Activated naive CD4-positive, alpha-beta T cell treated with anti-CD3 and anti-CD28 coated beads, Interleukin-2, amount 50 U/mL, for 72 hours (primary cell): ENCODE measurements at regions not wholly inside any gene's neighbourhood (a gene's known extent, or its start where the extent isn't known, plus 50 kb on each side); places are given as distances from the start of the nearest gene placed in this dataset.

Experiments used
- ATAC-seq, 2 donors: fragments of 150-1000 bp; cut with Tn5 transposase; 2 replicates each; pipeline ENCODE4 v1.10.0; 2021; ENCODE audit warnings: mild to moderate bottlenecking in 2 of 2, moderate library complexity in 2 of 2
- DNase-seq, 2 donors: peaks; one replicate each; pipeline ENCODE4 v3.0.0; 2021 to 2022; ENCODE audit warnings: low spot score in 2 of 2
- H3K27ac Mint-ChIP-seq, 2 donors: one replicate each; pipeline ENCODE4 v1.8.0; 2022; ENCODE audit warnings: mild to moderate bottlenecking in 2 of 2, mixed read lengths in 2 of 2
- H3K36me3 Mint-ChIP-seq, 2 donors: one replicate each; pipeline ENCODE4 v1.8.0; 2022; ENCODE audit warnings: mixed read lengths in 2 of 2
- H3K9me3 Mint-ChIP-seq, 2 donors: one replicate each; pipeline ENCODE4 v1.8.0; 2022; ENCODE audit warnings: mixed read lengths in 2 of 2

- ATAC-seq (no peak), DNase-seq (no peak)
- Mint-ChIP-seq H3K27ac (no peak overlapping the region), H3K36me3 (no peaks in the 10 kb centered on the region), H3K9me3 (no peaks in the 10 kb centered on the region)
Measured at GRCh38 chr5:32506799-32507198, 62.3 kb upstream of the ZFR start.

DNA sequence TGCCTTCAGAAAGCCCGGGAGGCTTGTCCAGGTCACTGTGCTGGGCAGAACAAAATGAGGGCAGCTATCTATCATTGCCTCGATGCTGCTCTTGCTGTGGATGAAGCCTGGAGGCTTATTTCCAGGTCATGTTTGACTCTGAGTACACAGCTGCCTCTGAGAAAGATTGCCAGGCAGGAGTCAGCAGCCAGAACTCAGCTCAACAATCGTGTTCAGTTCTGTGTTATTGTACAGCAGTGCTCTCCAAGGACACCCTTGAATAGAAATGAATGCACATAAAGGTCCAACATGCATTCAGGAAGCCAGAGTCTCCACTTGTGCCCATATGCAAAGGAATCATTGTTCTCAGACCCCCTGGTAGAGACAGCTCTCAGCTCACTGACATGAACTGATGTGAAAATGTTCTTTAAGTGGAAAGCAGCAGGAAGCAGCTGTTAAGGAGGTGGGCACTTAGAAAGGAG lies 61.7 kb upstream of the ZFR start:
- DNase-seq (no peak), ATAC-seq (no peak)
- Mint-ChIP-seq H3K9me3 (no peaks in the 10 kb centered on the region), H3K27ac (no peak overlapping the region), H3K36me3 (no peaks in the 10 kb centered on the region)

DNA sequence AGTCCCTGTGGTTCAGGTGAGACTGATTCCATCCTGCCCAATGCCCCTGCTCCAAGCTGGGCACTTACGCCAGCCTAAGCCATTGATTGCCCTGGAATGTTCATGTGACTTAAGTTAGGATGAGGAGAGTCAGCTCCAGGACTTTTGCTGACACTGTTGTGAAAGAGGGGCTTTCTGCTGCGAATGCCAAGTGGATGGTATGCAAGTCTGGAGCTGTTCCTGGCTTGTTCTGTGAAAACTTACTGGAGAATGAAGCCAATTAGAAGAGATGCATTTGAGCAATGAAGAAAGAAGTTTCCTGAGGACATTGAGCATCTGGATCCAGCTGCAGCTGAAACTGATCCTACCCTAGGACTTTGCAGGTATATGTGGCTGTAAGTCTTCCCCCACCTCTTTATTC lies 61.2 kb upstream of the ZFR start:
- DNase-seq: no peak
- Mint-ChIP-seq H3K9me3 (no peaks in the 10 kb centered on the region), H3K36me3 (no peaks in the 10 kb centered on the region), H3K27ac (no peak overlapping the region)
- ATAC-seq: no peak

DNA sequence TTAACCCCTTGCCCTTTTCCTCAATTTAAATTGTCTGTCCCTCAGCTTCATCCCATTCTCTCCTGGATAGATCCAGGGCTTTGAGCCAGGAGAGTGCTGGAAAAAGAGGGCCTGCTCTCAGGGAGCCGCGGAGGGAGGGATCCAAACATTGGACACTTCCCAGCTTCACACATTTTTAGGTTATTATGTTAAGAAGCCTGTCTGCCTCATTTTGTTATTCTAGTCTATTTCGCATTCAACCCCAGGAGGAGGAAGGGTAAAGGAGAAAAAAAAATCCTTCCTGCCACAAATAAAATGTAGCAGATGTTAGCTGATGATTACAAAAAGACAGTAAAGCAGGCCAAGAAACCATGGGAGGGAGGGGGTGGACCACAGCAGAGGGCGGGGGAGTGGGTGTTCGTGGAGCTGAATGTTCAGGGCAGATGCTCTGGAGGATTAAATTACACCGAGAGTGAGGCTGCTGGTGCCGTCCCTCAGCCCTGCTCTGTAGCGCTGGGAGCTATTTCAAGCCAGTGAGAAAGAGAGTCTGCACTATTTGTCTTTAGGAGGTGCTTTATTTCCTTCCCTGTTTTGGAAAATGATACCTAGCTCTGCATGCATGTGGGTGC lies 60.6 kb upstream of the ZFR start:
- DNase-seq: no peak
- no peak overlapping the region for H3K27ac Mint-ChIP-seq
- H3K9me3 Mint-ChIP-seq: no peaks in the 10 kb centered on the region
- no peaks in the 10 kb centered on the region for H3K36me3 Mint-ChIP-seq
- peak in 1 of 2 donors; percentile 34 for ATAC-seq

DNA sequence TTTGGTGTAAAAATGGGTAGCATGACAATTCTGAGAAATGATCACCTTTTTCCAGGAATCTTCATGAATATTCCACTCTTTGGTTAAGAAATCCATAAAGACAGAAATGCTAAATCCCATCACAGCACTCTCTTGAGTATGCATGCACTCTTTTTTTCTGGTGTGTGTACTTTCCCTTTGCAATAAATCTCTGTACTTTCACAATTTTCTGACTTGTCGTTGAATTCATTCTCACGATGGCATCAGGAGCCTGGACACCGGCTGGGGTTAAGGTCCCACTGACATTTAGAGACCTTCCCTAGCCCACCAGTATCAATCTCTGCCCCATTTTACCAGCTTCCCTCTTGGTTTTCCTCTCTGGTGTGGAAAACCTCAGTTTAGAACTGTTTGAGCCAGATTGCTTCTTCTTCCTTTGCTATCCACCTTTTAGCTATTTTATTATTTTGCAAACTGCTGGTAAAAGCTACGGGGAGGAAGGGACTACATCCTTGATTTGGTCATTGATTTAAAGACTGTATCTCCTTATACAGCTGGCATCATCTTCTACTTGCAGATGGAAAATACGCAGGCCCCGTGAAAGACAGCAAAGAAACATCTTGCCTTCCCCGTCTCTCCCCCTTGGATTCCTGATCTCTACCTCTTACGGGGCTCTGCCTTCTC lies 59.9 kb upstream of the ZFR start:
- Mint-ChIP-seq H3K27ac (no peak overlapping the region), H3K36me3 (no peaks in the 10 kb centered on the region), H3K9me3 (no peaks in the 10 kb centered on the region)
- DNase-seq (no peak), ATAC-seq (no peak)

- H3K36me3 Mint-ChIP-seq: no peaks in the 10 kb centered on the region
- DNase-seq (no peak), ATAC-seq (no peak)
- H3K27ac Mint-ChIP-seq: no peak overlapping the region
- no peaks in the 10 kb centered on the region for H3K9me3 Mint-ChIP-seq
Measured at GRCh38 chr5:32503261-32503660, 58.7 kb upstream of the ZFR start.

- DNase-seq (no peak), ATAC-seq (no peak)
- H3K27ac Mint-ChIP-seq: no peak overlapping the region
Measured at GRCh38 chr5:32501071-32502002, 56.8 kb upstream of the ZFR start.

DNA sequence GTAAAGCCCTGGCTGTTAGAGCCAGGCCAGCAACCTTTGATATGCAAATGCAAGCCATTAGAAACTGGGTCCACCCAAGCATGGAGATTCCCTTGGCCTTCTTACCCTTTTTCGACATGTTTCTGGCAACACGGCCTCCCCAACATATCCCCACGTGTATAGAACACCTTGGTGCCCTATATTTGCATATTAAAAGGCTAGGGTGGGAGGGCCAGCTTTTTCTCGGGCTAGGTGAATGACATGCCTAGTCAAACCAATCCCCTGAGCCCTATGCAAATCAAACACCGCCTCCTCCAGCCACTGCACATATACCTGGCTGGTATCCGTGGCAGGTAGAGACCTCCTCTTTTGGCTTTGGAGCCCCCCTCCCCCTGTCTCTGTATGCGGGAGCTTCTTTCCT lies 55.6 kb upstream of the ZFR start:
- Mint-ChIP-seq H3K27ac (peak overlapping the region in 1 of 2 donors; percentile 77), H3K9me3 (no peaks in the 10 kb centered on the region), H3K36me3 (no peaks in the 10 kb centered on the region)
- DNase-seq (no peak), ATAC-seq (no peak)

More at GRCh38 chr5:32501071-32502002, 56.8 kb upstream of the ZFR start:
- Mint-ChIP-seq H3K36me3 (no peaks in the 10 kb centered on the region), H3K9me3 (no peaks in the 10 kb centered on the region)

- Mint-ChIP-seq H3K27ac (peak overlapping the region; percentile 58 to 77), H3K9me3 (no peaks in the 10 kb centered on the region), H3K36me3 (no peaks in the 10 kb centered on the region)
- peak; percentile 79 to 94 for ATAC-seq
- DNase-seq: peak in 1 of 2 donors; percentile 62
Measured at GRCh38 chr5:32499261-32499660, 54.7 kb upstream of the ZFR start.

GRCh38 chr5:32498484-32498883 lies 53.9 kb upstream of the ZFR start:
- H3K27ac Mint-ChIP-seq: peak overlapping the region in 1 of 2 donors; percentile 77
- DNase-seq (no peak), ATAC-seq (no peak)
- no peaks in the 10 kb centered on the region for H3K36me3 Mint-ChIP-seq
- no peaks in the 10 kb centered on the region for H3K9me3 Mint-ChIP-seq

GRCh38 chr5:32496104-32496503 lies 51.6 kb upstream of the ZFR start:
- no peak overlapping the region for H3K27ac Mint-ChIP-seq
- DNase-seq (no peak), ATAC-seq (no peak)
- H3K9me3 Mint-ChIP-seq: no peaks in the 10 kb centered on the region
- no peaks in the 10 kb centered on the region for H3K36me3 Mint-ChIP-seq

- Mint-ChIP-seq H3K27ac (no peak overlapping the region), H3K9me3 (no peaks in the 10 kb centered on the region), H3K36me3 (no peaks in the 10 kb centered on the region)
- ATAC-seq: no peak
- DNase-seq: no peak
Measured at GRCh38 chr5:32494827-32495226, 50.3 kb upstream of the ZFR start.
